GM19043 (cell line): ENCODE measurements at regions not wholly inside any gene's neighbourhood (a gene's known extent, or its start where the extent isn't known, plus 50 kb on each side); places are given as distances from the start of the nearest gene placed in this dataset.

Source experiments
- ATAC-seq: cut with Tn5 transposase; IDR thresholded peaks from one replicate; pipeline ENCODE4 v1.9.1; 2021; ENCODE audit warnings: low read depth; ENCODE audit not compliant: unreplicated experiment

DNA sequence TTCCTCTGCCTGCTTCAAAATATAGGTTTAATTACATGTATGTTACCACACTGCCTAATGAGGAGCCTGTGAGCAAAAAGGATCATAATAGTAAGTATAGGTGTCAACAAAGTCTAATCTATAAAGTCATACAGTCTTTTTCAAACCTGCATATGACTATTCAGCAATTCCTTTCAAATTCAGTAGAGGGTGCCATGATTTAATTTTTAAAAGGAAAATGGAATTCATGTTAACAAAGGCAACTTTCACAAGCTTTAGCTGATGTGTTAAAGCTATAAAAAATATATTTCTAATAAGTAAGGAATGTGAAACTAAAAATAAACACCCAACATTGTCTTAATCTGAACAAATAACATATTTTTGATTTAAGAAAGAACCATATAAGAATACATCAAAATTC, 52.1 kb downstream of the MPP7 start:
- ATAC-seq, result no peak

DNA sequence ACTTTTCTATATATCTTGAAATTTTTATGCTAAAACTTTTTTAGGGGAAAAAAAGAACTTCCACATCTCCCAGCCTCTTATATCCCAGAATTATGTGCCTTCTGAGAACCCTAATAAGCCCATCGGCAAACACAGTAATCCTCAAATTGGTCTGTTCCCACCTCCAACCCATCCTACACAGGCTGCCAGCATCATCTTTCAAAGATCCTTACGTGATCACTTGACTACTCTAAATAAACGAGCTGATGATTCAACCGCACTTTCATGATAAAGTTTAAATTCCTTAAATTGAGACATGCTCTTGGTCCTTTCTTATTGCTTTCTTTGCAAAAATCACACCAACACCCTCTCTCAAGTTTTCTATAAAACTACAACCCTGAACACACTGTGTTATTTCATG, 52.5 kb downstream of the MPP7 start:
- ATAC-seq, result no peak

DNA sequence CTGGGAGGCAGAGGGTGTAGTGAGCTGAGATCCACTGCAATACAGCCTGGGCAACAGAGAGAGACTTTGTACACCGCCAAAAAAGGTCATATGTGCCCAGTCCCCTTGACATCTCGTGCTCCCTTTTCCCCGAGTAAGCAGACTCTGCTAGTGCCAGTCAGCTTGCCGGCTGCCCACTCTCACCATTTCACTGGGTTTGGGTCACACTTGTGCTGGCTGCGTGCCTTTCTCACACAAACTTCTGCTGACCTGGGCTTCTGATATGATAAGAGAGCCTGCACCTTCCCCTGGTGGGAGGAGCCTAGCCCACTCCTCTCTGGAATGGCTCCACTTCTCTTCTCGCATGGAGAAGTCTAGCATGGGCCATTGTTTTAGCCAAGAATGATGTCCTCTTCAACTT, 53.4 kb downstream of the MPP7 start:
- ATAC-seq, result no peak

DNA sequence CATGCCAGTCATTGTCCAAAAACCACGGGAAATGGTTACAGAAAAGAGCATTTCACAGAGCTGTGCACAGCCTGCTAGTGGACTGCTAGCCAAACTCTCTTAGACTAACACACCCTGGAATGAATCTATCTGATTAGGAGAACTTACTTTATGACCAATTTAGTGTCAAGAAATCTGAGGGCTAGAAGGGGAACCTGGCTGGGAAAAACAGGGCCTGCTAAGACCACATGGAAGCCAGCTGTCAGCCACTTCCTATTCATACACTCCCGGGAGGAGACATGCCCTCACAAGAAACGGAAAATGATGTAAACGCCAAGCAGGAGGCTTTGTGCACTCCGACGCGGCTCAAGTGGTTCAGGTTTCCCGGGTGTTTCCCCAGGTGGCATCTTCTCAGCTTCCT, 54.8 kb downstream of the MPP7 start:
- no peak for ATAC-seq

DNA sequence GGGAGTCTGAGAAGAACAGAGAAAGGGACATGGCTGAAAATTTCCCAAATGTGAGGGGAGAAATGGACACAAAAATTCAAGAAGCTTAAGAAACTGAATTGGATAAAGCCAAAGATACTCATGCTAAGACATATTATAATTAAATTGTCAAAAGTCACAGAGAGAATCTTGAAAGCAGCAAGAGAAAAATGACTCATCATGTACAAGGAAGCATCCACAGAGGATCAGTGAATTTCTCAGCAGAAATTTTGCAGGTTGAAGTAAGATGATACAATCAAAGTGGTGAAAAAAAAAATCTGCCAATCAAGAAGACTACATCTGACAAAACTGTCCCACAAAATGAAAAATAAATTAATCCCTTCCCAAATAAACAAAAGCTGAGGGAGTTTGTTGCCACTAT, 56.8 kb downstream of the MPP7 start:
- no peak for ATAC-seq

DNA sequence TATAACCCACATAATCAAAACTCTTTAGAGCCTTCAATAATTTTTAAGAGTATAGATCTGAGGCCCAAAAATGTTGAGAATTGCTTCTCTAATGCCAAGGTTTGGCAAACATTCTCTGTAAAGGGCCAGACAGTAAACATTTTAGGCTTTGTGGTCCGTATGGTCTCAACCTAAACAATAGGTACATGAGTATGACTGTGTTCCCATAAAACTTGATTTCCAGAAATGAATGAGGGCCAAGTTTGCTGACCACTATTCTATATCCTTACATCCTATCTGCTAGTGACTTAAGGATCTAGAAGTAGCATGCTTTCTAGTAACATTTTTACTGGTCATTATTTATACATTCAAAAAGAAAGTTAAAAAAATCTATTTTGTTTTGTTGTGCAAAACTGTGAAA, 58.9 kb downstream of the MPP7 start:
- ATAC-seq, result no peak

DNA sequence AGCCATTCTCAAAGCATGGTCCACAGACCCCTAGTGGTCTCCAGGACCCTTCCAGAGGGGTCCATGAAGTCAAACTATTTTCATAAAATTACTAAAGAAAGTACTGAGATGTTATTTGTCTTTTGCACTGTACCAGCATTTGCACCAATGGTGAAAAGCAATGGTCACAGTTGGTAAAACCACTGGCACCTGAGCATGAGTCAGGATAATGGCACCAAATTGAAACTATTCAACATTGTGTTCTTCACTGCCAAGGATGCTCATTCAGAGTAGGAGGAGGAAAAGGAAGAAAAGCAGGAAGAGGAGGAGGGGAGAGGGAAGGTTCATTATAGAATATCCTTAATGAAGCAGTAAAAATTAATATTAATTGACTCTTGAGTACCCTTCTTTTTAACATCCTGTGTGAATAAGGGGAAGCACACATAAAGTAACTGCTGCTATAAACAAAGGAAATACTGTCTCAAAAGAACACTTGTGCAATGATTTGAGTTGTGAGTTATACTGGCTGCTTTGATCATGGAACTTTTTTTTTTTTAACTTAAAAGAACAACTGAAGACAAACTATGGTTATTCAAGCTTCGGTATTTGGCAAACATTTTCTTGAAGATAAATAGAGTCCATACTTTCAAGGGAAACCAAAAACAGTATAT, 60.2 kb downstream of the MPP7 start:
- ATAC-seq, result no peak

DNA sequence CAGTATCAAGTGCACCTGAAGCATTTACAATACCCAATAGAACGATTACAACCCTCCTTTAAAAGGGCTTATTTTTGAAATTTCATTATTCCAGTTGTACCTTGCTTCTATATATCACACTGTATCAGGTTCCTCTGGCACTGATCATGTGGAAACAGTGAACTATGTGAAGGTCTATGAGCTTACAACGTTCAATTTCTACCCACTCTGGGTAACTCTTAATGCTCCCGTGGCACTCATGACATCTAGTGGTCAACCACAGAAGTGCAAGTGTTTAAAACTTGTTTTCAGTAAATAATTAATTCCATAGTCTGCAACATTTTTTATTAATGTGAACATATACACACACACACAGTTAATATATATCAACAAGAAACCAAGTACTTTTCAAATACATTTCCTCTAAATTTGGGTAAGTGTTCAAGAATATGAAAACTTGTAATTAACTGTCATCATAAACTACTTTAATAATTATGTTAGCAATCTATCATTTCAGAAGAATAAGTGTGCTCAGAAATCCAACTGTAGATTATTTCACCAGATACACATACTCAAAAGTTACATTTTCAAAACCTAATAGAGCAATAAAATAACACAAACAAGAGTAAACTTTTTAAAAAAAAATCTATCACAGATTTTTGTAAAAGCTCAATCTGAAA, 61.0 kb downstream of the MPP7 start:
- ATAC-seq, result peak; percentile 61

DNA sequence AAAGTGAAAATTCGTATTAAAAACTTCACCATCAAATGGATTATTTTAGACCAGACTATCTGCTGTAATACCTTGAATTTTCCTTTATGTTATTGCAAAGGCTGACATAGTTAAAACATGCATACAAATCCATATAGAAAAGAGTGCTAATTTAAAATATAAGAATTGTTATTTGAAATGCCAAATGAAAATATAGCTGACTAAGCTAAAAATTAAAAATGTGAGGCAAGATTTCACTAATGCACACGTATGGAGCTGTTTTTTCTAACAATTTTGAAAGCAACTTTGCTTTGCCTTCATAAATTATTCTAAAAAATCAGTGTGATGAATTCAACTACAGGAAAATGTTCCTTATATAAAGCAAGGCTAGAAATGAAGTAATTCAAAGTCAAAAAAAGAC, 62.5 kb downstream of the MPP7 start:
- no peak for ATAC-seq

DNA sequence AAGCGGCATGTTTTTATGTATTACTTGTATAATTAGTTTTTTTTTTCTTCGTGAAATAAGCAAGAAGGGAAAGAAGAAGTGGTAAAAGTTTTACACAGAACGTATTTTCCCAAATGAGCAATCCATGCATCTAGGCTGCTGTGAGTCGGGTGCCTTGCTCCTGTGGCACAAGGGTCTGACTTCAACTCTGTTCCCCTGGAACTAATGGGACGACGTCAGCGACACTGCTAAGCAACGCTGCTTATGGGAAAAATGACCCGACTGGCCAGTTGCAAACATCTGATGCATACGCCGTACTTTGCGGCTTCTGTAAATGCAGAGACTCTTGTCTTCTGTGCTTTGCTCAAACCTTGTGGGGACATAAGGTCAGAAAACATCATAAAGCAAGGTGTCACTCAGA, 66.3 kb downstream of the MPP7 start:
- ATAC-seq, result no peak

DNA sequence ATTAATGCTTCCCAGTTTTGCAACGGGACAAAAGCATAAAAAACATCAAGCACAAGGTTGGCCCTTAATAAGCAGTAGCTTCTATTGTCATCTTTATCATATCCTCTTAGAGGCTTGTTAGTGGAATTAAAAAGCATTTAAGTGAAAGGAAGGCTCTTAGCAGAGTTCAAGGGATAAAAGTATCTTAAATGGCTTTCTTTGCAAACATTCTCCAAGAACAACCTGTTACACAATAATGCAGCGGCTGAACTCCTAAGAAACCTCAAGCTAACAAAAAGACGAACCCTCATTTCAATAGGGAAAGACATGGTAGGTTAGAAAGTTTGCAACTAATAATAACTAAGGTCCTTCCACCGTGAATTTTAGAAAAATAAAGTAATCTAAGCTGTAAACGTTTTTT, 82.1 kb downstream of the MPP7 start:
- no peak for ATAC-seq

DNA sequence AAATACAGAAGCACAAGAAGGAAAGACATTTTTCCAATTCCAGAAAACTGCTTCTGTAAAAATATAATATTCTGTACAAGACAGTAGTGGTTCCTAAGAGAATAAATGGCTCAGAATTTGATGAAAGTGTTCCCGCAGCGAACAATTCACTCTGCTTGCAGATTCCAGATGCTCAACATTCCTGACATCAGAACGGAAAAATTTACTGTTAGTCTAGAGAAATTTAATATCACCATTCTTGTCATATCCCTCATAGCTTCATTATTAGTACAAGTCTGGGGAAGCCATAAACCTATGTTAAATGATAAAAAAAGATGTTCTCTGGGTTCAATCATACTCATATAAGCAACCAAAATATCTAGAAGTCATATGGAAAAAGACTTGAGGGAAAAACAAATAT, 83.6 kb downstream of the MPP7 start:
- no peak for ATAC-seq

DNA sequence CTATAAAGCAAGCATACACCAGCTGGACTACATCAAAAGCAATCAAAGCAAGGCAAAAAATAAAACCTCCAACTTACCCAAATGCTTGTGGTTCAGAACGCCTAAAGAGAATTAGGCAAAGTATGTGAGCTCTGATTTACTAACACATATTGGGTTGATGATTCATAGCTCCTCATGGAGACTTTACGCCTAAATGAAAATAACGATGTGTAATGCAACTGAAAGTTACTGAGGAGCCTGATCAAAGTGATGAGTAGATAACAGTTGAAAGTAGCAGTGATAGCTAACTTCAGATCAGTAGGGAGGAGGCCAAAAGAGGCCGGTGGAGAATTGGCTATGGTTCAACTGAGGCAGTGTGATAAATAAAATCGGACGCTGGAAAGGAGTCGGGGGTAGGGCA, 85.0 kb downstream of the MPP7 start:
- ATAC-seq, result no peak

DNA sequence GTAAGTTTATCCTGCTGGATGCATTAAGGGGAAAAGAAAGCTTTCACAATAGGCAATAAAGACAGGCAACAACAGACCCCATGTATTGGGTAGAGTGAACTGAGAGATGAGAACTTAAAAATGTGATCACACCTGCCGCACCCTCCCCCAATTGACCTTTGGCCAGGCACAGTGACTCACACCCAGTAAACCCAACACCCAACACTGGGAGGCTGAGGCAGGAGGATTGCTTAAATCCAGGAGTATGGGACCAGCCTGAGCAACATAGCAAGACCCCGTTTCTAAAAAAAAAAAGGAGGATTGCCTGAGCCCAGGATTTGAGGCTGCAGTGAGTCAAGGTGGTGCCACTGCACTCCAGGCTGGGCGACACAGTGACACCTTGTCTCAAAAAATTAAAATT, 86.9 kb downstream of the MPP7 start:
- ATAC-seq, result no peak

DNA sequence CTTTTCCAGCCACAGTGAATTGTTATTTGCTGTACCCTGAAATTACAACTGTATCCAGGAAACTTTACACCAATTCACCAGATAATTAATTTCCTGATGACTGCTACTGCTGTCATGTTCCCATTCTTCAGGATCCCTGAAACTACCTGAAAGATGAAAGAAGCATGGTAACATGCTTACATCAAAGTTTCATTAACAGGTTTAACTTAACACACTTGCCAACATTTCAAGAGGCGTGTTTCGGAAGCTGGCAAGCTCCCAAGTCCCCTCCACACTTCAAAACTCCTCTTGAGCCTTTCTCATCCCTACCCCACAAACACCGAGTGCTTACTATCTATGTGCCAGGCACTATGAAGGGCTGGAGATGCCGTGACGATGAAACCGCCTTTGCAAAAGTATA, 88.6 kb downstream of the MPP7 start:
- no peak for ATAC-seq

DNA sequence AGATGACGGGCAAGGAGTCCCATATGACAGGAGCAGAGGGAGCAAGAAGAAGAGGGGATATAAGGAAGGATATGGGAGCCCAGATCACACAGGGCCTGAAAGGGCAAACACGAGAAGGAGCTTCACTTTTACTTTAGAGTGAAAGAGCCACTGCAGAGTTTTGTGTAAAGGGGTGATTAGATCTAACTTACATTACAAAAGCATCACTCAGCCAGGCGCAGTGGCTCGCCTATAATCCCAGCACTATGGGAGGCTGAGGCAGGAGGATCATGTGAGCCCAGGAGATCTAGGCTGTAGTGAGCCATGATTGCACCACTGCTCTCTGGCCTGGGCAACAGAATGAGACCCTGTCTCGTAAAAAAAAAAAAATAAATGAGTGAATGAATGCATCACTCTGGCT, 91.1 kb downstream of the MPP7 start:
- ATAC-seq, result no peak

DNA sequence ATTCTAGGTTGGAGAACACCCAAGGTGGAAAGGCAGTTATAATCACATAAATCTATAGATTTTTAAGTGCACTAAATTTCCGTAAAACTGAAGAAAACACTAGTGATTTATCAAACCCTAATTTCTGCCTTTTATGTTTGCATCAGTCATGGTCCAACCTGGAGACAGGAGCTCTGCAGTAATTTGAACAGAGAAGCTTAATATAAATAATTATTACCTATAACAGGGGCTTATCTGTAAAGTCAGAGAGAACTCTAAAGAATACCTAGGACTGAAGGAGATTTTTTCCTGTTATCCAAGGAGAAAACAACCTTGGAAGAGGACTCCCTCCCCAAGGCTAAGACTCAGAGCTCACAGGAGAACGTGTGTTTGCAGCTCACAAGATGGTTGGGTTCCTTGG, 95.1 kb downstream of the MPP7 start:
- ATAC-seq, result no peak

DNA sequence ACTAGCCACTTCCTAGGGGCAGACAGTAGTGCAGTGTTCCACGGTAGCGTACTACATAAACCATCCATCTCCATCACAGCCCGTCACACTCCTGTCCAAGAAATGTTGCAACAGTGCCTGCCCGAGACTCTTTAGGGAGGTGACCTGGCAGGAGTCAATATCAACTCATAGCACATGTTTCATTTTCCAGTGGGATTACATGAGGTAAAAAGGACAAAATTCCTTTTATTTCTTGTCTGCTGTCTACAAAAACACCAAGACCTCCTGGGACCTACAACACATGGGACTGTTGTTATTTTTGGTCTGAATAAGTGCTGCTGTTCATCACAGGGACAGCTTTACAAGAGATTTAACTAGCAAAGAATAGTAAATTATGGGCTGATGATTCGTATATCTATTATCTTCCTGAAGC, 99.9 kb downstream of the MPP7 start:
- ATAC-seq, result no peak

DNA sequence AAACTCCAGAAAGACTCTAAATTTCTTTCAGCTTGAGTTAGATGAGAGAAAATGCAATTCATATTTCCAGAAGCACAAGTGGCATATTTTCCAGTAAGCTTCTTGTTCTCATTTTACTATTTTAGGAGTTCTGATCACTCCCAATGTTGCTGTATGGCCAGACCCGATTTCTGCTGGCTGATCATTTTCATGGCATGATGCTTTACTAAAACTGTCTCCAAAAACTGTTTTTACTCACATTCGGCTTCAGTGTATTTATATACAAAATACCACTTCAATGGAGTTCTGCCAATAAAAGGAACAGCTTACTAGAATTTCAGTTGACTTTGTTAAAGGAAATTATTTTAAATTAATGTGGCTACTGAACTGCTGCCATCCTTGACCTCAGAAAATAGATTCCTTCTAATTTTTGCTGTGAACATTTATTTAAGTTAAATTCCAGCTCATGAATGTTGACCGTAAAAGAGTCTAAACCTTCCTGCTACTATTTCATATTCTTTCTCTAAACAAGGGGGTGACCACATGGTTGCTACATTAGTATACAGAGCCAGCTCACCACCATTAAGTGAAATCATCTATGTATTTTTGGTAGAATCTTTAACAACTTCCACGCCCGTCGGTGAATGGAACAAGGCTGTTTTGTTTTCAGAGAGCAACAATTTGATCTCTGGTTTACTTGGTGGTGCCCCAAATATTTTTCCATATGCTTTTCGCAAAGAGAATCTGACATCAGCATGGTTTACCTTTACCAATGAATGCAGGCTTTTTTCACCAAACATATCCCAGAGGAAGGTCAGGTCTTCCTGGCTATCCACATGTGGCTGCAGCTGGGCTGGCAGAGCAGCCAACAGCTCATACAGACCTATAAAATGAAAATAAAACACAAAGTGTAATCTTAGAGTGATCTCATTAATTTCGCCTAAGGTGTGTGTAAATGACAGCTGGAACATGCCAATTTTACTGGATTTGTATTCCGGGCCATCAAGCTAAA, 101.2 kb downstream of the MPP7 start:
- ATAC-seq, result no peak

DNA sequence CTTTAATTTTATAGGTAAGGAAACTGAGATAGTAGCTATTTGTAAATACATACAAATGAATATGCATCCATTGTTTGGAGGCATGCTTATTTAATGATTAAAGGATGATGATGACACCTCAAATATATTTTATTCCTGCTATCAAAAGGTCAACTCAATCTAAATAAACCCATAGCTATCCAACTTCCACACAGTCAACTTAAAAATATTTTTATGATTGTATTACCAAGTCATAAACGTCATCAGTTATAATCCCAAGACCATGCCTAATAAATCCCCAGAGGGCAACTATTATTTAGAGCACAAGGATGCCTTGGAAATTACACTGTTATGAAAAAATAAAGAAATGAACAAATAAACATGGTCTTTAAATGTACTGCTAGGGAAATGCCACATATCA, 102.1 kb downstream of the MPP7 start:
- no peak for ATAC-seq

DNA sequence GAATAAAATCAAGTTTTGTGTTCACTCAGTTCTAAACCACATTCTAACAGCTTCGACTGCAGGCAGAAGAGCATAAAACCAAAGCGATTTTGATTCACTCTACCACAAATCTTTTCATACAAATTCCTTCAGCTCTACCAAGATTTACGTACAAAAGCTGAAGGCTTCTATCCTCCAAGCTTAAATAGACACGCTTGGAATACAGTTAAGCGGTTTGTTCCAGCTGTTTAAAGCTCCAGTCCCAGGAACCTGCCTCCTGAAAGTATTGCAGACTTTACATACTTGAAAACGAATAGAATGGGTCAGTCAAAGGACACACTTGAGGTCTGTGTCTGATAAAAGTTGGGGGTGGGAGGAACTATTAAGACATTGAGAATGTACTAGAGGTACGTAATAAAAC, 102.9 kb downstream of the MPP7 start:
- no peak for ATAC-seq

DNA sequence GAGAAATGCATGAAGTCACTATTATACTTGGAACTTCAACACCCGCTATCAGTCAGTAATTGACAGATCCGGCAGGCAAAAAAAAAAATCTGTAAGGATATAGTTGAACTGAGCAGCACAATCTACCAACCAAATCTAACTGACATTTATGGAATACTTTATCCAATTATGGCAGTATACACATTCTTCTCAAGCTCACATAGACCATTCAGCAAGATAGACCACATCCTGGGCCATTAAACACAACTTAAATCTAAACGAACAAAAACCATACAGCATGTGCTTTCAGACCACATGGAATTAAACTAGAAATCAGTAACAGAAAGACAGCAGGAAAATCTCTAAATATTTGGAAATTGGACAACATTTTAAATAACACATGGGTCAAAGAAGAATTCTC, 112.7 kb downstream of the MPP7 start:
- ATAC-seq, result no peak
